MM.1S (cell line): ENCODE measurements at regions not wholly inside any gene's neighbourhood (a gene's known extent, or its start where the extent isn't known, plus 50 kb on each side); places are given as distances from the start of the nearest gene placed in this dataset.

Experiments
- DNase-seq: peaks from one replicate; pipeline ENCODE4 v3.0.0-alpha.2; 2015
- H2AFZ ChIP-seq: fragments of 300-600 bp; sonication (generic); 2 replicates; pipeline ENCODE4 v1.6.0; 2016; ENCODE audit warnings: antibody characterized with exemption, low read length
- H3F3A ChIP-seq: fragments of 300-600 bp; sonication (generic); 2 replicates; pipeline ENCODE4 v1.6.1; 2016; ENCODE audit warnings: mild to moderate bottlenecking, antibody characterized with exemption, low read length, moderate library complexity, mixed read lengths; ENCODE audit not compliant: insufficient read depth
- H3K27ac ChIP-seq: fragments of 300-600 bp; sonication (generic); 2 replicates; pipeline ENCODE4 v1.5.1; 2016; ENCODE audit warnings: mild to moderate bottlenecking, low read length
- H3K27me3 ChIP-seq: fragments of 300-600 bp; sonication (generic); replicated peaks from 2 replicates; pipeline ENCODE4 v1.6.0; 2016; ENCODE audit warnings: low read length; ENCODE audit not compliant: insufficient read depth
- H3K36me3 ChIP-seq: fragments of 300-600 bp; sonication (generic); replicated peaks from 2 replicates; pipeline ENCODE4 v1.6.1; 2016; ENCODE audit warnings: mild to moderate bottlenecking, low read length, mixed read lengths; ENCODE audit not compliant: insufficient read depth
- H3K4me1 ChIP-seq: fragments of 300-600 bp; sonication (generic); 2 replicates; pipeline ENCODE4 v1.6.1; 2016; ENCODE audit warnings: low read length, mixed read lengths
- H3K4me2 ChIP-seq: fragments of 300-600 bp; sonication (generic); 2 replicates; pipeline ENCODE4 v1.6.0; 2016; ENCODE audit warnings: low read depth, low read length
- H3K4me3 ChIP-seq: fragments of 300-600 bp; sonication (generic); 2 replicates; pipeline ENCODE4 v1.5.1; 2016; ENCODE audit warnings: low read length, mixed read lengths
- H3K79me2 ChIP-seq: fragments of 300-600 bp; sonication (generic); 2 replicates; pipeline ENCODE4 v1.6.1; 2016; ENCODE audit warnings: mixed run types, low read length, mixed read lengths
- H3K9ac ChIP-seq: fragments of 300-600 bp; sonication (generic); 2 replicates; pipeline ENCODE4 v1.6.1; 2016; ENCODE audit warnings: low read length, mixed read lengths
- H3K9me2 ChIP-seq: fragments of 300-600 bp; sonication (generic); replicated peaks from 2 replicates; pipeline ENCODE4 v1.6.1; 2016; ENCODE audit warnings: mild to moderate bottlenecking, low read length, mixed read lengths; ENCODE audit not compliant: insufficient read depth
- H3K9me3 ChIP-seq: fragments of 300-600 bp; sonication (generic); replicated peaks from 2 replicates; pipeline ENCODE4 v1.6.1; 2016; ENCODE audit warnings: mild to moderate bottlenecking, low read length, mixed read lengths; ENCODE audit not compliant: insufficient read depth
- H4K20me1 ChIP-seq: fragments of 300-600 bp; sonication (generic); 2 replicates; pipeline ENCODE4 v1.6.1; 2016; ENCODE audit warnings: mild to moderate bottlenecking, low read length, moderate library complexity, mixed read lengths; ENCODE audit not compliant: insufficient read depth
- EZH2 ChIP-seq: fragments of 300-600 bp; sonication (generic); optimal IDR thresholded peaks from 2 replicates; pipeline ENCODE3; 2017; ENCODE audit warnings: low read depth, mild to moderate bottlenecking, antibody characterized with exemption, low read length, mixed read lengths
- EZH2phosphoT487 ChIP-seq: fragments of 300-600 bp; sonication (generic); IDR thresholded peaks from 2 replicates; pipeline ENCODE4 v1.6.1; 2018; ENCODE audit warnings: antibody characterized with exemption, low read length
- TF ChIP-seq, protein P1 (sequence below): fragments of 300-600 bp; sonication (generic); IDR thresholded peaks from 2 replicates; pipeline ENCODE4 v1.5.1; 2016; ENCODE audit warnings: antibody characterized with exemption, low read length, mixed read lengths

DNA sequence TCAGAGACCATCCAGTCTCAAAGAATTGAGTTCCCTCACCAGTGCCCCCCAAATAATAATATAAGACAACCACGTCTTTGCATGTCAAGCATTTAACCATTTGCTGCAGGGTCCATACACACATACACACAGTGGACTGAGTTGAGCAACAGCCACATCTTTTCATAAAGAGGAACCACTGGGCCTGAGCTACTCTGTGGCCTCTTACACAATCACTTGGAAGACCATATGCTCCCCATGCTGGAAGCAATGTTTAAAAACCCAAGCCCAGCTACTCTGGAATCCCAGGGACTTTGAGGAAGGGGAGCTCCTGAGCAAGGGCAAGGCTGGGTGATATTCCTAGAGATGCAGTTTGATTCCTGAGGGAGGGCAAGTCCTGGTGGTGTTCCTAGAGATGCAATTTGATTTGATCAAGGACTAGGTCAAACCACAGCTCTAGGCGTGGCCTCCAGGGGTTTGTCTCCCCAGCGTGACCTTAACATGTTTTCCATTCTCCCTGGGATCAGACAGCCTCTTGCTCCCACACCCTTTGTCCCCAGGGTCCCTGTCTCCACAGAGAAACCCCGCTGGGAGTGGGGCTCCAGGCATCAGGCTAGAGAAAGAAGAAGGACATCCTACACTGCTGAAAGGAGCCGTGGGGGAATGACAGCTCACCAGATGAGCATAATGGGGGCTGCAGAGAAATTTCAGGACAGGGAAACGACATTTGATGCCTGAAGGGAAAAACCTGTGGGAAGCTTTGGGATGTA lies 376.2 kb upstream of the MGMT start:
- Histone ChIP-seq H3K79me2 (no peaks in the 10 kb centered on the region), H3K9ac (no peak overlapping the region), H3K4me2 (no peak overlapping the region), H3K36me3 (no peaks in the 10 kb centered on the region), H3K9me3 (no peaks in the 10 kb centered on the region), H3F3A (no peaks in the 10 kb centered on the region), H3K27ac (no peak overlapping the region), H3K4me3 (no peak overlapping the region), H3K9me2 (no peaks in the 10 kb centered on the region), H3K27me3 (no peaks in the 10 kb centered on the region), H2AFZ (no peak overlapping the region), H4K20me1 (no peaks in the 10 kb centered on the region), H3K4me1 (no peaks in the 10 kb centered on the region)
- TF ChIP-seq, protein P1, sequence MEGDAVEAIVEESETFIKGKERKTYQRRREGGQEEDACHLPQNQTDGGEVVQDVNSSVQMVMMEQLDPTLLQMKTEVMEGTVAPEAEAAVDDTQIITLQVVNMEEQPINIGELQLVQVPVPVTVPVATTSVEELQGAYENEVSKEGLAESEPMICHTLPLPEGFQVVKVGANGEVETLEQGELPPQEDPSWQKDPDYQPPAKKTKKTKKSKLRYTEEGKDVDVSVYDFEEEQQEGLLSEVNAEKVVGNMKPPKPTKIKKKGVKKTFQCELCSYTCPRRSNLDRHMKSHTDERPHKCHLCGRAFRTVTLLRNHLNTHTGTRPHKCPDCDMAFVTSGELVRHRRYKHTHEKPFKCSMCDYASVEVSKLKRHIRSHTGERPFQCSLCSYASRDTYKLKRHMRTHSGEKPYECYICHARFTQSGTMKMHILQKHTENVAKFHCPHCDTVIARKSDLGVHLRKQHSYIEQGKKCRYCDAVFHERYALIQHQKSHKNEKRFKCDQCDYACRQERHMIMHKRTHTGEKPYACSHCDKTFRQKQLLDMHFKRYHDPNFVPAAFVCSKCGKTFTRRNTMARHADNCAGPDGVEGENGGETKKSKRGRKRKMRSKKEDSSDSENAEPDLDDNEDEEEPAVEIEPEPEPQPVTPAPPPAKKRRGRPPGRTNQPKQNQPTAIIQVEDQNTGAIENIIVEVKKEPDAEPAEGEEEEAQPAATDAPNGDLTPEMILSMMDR = no peak
- TF ChIP-seq EZH2phosphoT487 (no peak), EZH2 (no peak)
- DNase-seq = no peak

DNA sequence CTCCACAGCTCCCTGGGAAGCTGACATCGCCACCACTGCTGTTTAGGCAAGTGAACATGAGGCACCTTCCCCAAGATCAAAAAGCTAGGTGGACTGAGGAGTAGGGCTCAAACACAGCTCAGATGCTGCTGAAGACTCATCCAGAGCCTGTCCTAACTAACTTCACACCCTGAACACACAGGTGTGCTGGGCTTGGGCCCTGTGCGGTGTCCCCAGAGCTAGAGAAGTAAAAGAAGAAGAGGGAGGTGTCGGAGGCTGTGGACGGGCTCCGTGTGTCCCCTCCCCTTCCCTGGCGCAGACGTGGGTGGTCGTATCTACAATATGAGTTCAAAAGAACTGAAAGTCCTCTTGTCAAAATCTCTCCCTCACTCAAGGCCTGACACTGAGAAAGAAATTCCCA lies 373.4 kb upstream of the MGMT start:
- Histone ChIP-seq H3F3A (no peaks in the 10 kb centered on the region), H3K27ac (no peak overlapping the region), H3K9me2 (no peaks in the 10 kb centered on the region), H3K36me3 (no peaks in the 10 kb centered on the region), H4K20me1 (no peaks in the 10 kb centered on the region), H3K4me2 (no peak overlapping the region), H3K27me3 (no peaks in the 10 kb centered on the region), H3K79me2 (no peaks in the 10 kb centered on the region), H3K9ac (no peak overlapping the region), H3K4me3 (no peak overlapping the region), H3K4me1 (no peaks in the 10 kb centered on the region), H3K9me3 (no peaks in the 10 kb centered on the region), H2AFZ (no peak overlapping the region)
- DNase-seq = no peak
- no peak for TF ChIP-seq EZH2
- TF ChIP-seq EZH2phosphoT487 = no peak
- TF ChIP-seq, protein P1 = no peak

DNA sequence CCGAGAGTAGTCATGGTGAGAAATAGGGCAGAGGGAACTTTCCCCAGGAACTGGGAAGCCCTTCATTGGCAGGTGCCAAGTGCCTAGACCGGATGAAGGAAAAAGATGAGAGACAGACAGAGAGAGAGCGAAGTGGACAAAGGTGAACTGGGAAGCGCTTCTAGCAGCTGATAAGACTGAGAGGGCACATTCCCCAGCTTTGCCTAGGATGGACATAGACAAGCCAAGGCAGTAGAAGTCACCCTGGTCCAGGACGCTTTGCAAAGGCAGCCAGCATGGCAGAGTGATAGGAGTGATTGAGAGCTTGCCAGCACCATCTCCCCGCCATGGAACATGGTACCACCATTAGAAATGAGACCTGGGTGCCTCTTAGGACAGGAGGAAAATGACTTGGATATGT lies 372.8 kb upstream of the MGMT start:
- no peaks in the 10 kb centered on the region for H3K4me1 ChIP-seq
- TF ChIP-seq, protein P1 = no peak
- no peak for TF ChIP-seq EZH2
- no peak for TF ChIP-seq EZH2phosphoT487
- H3K9me2 ChIP-seq = no peaks in the 10 kb centered on the region
- no peaks in the 10 kb centered on the region for H3K36me3 ChIP-seq
- no peak for DNase-seq
- H3K9ac ChIP-seq = no peak overlapping the region
- no peaks in the 10 kb centered on the region for H3K9me3 ChIP-seq
- no peak overlapping the region for H3K4me3 ChIP-seq
- H3K4me2 ChIP-seq = no peak overlapping the region
- H4K20me1 ChIP-seq = no peaks in the 10 kb centered on the region
- no peaks in the 10 kb centered on the region for H3K79me2 ChIP-seq
- H2AFZ ChIP-seq = no peak overlapping the region
- H3K27me3 ChIP-seq = no peaks in the 10 kb centered on the region
- no peaks in the 10 kb centered on the region for H3F3A ChIP-seq
- H3K27ac ChIP-seq = no peak overlapping the region
